AG04449 (cell line): ENCODE measurements at regions not wholly inside any gene's neighbourhood (a gene's known extent, or its start where the extent isn't known, plus 50 kb on each side); places are given as distances from the start of the nearest gene placed in this dataset.

Source experiments
- CTCF ChIA-PET: fragments of 350-600 bp; formaldehyde crosslinking; extraction: SDS; loops from one replicate; lab custom pipeline; 2021; ENCODE audit warnings: antibody characterized with exemption; lab: Yijun Ruan, JAX
- POLR2A ChIA-PET: fragments of 400-600, 350-600 bp; formaldehyde crosslinking; extraction: SDS; loops from one replicate; lab custom pipeline; 2020; ENCODE audit warnings: antibody characterized with exemption, inconsistent platforms; lab: Yijun Ruan, JAX
- DNase-seq: peaks from one replicate; pipeline ENCODE4 v3.0.0-alpha.2; 2010; ENCODE audit warnings: low read depth, low spot score
- H3K4me3 ChIP-seq: 2 replicates; pipeline ENCODE4 v1.5.1; 2011; ENCODE audit warnings: low read depth, mild to moderate bottlenecking, control low read depth, low read length
- TF ChIP-seq, protein P1 (sequence below): IDR thresholded peaks from one replicate; pipeline ENCODE4 v1.5.1; 2011; ENCODE audit warnings: mild to moderate bottlenecking, moderate library complexity, low read length, control low read depth, inconsistent platforms; ENCODE audit not compliant: insufficient read depth; ENCODE audit errors: missing control alignments

DNA sequence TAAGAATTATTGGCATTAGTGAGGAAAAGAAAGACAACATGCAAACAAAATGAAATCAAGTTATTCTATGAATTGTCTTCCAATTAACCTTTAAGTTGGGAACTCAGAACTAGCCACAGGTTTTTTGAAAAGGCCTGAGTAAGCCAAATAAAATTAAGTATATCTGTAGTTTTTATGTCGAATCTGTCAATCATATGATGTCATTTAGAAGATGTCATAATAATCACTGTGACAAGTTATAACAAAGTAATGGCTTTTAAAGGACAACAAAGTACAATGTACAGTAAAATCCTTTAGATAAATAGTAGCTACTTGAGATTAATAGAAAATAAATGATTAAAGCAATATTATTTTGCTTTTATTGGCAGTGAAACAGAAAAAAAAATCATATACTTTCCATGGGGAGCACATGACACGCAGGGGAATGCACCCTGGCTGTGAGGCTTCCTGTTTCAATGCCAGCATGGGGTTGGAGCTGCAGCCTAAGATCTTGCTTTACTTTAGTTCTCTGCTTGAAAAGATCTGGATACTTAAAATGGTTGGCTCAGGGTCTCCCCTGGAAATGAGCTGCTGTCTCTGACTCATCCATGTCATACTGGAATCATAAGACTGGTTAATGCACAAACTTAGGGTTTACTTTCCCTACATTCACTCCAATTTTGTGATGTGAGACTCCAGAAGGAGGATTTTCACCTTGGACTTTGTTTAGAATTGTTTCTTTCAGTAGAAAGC lies 284.3 kb downstream of the TAF11L14 start:
- ChIA-PET POLR2A (no interaction called here), CTCF (no interaction called here)
- H3K4me3 ChIP-seq, result no peak overlapping the region
- DNase-seq, result no peak
- TF ChIP-seq, protein P1, sequence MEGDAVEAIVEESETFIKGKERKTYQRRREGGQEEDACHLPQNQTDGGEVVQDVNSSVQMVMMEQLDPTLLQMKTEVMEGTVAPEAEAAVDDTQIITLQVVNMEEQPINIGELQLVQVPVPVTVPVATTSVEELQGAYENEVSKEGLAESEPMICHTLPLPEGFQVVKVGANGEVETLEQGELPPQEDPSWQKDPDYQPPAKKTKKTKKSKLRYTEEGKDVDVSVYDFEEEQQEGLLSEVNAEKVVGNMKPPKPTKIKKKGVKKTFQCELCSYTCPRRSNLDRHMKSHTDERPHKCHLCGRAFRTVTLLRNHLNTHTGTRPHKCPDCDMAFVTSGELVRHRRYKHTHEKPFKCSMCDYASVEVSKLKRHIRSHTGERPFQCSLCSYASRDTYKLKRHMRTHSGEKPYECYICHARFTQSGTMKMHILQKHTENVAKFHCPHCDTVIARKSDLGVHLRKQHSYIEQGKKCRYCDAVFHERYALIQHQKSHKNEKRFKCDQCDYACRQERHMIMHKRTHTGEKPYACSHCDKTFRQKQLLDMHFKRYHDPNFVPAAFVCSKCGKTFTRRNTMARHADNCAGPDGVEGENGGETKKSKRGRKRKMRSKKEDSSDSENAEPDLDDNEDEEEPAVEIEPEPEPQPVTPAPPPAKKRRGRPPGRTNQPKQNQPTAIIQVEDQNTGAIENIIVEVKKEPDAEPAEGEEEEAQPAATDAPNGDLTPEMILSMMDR, result no peak

DNA sequence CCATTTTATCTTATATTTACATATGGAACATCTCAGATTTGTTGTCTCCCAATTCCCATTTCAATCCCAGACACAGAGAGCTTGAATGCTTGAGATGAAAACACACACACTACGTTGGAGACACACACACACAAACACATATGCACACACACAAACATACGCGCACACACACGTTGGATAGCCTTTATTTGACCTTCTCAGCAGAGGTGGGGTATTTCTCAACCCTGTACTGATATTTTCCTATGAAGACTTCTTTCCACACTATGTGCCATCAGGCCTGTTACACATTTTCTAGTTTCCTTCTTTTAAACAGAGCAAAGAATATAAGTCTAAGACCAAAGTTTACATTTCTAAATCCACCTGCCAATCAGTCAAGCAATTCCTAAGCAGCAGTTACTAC lies 291.0 kb downstream of the TAF11L14 start:
- H3K4me3 ChIP-seq, result no peak overlapping the region
- TF ChIP-seq, protein P1, result no peak
- DNase-seq, result no peak
- CTCF ChIA-PET, result no interaction called here
- POLR2A ChIA-PET, result no interaction called here

DNA sequence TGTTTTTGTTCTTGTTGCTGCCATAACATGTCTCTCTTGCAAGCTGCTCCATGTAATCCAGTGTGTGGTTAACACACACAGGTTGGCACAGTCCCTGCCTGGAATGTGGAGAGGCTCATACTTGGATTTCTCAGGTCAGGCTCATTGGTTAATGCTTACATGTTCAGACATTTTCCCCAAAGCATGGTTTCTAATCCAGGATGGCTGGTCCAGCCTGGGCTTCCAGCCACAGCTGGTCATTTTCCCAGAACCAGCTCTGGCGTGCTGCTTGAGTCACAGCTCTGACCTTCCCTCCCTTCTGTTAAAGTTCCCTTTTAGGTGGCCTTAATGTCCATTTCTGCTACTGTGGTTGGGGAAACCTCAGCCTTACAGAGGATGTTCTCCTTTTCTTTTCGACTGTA lies 294.3 kb downstream of the TAF11L14 start:
- POLR2A ChIA-PET, result no interaction called here
- CTCF ChIA-PET, result no interaction called here

GRCh38 chr5:17929171-17929570 lies 294.9 kb downstream of the TAF11L14 start:
- ChIA-PET CTCF (no interaction called here), POLR2A (no interaction called here)
- DNase-seq, result no peak
- H3K4me3 ChIP-seq, result no peak overlapping the region
- TF ChIP-seq, protein P1, result no peak

More for the DNA sequence above, 294.3 kb downstream of the TAF11L14 start:
- H3K4me3 ChIP-seq, result no peak overlapping the region
- TF ChIP-seq, protein P1, result no peak
- no peak for DNase-seq

GRCh38 chr5:17930346-17930745 lies 296.1 kb downstream of the TAF11L14 start:
- ChIA-PET POLR2A (no interaction called here), CTCF (no interaction called here)
- no peak for DNase-seq
- H3K4me3 ChIP-seq, result no peak overlapping the region
- TF ChIP-seq, protein P1, result no peak

- ChIA-PET CTCF (no interaction called here), POLR2A (no interaction called here)
- no peak for DNase-seq
- TF ChIP-seq, protein P1, result no peak
- no peak overlapping the region for H3K4me3 ChIP-seq
Measured at GRCh38 chr5:17944046-17944445, 309.8 kb downstream of the TAF11L14 start.
